ENCODE measurements at regions not wholly inside any gene's neighbourhood (a gene's known extent, or its start where the extent isn't known, plus 50 kb on each side); places are given as distances from the start of the nearest gene placed in this dataset.

DNA sequence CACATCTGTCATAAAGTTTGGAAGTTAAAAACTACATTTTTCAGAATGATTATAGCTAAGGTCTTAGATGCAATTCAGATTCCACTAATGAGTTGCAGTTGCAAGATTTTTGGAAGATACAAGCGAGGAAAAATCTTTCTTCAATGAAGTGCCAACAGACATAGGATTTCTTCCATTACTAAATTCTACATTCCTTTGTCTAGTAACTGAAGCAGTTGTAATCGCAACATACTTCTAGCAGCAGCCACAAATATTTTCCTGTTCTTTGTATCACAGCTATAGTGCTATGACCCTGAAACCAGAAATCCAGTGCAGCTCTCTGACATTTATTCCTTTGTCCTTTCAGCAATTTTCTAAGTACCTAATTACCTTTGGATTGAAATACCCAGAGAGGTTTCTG, 225.2 kb upstream of the SLIT2 start:
- Histone ChIP-seq H3K36me3 (no peaks in the 10 kb centered on the region), H3K9me3 (no peaks in the 10 kb centered on the region), H3K4me3 (no peak overlapping the region), H3K4me1 (no peaks in the 10 kb centered on the region), H3K27me3 (no peaks in the 10 kb centered on the region), H3K27ac (no peak overlapping the region)
- ATAC-seq (ENCODE audit: low FRiP score in 2 of 2) = no peak
- TF ChIP-seq, protein P1, sequence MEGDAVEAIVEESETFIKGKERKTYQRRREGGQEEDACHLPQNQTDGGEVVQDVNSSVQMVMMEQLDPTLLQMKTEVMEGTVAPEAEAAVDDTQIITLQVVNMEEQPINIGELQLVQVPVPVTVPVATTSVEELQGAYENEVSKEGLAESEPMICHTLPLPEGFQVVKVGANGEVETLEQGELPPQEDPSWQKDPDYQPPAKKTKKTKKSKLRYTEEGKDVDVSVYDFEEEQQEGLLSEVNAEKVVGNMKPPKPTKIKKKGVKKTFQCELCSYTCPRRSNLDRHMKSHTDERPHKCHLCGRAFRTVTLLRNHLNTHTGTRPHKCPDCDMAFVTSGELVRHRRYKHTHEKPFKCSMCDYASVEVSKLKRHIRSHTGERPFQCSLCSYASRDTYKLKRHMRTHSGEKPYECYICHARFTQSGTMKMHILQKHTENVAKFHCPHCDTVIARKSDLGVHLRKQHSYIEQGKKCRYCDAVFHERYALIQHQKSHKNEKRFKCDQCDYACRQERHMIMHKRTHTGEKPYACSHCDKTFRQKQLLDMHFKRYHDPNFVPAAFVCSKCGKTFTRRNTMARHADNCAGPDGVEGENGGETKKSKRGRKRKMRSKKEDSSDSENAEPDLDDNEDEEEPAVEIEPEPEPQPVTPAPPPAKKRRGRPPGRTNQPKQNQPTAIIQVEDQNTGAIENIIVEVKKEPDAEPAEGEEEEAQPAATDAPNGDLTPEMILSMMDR (IDR thresholded peaks at IDR 0.05) = no peak
- no peak for TF ChIP-seq POLR2AphosphoS5 (IDR thresholded peaks at IDR 0.05)
- no peak for TF ChIP-seq EP300 (IDR thresholded peaks at IDR 0.05)
- no peak for TF ChIP-seq POLR2A (IDR thresholded peaks at IDR 0.05)
- no peak for DNase-seq
- WGBS, 2 donors = 76 to 84% methylated on average over 2 of the region's 2 CpGs

DNA sequence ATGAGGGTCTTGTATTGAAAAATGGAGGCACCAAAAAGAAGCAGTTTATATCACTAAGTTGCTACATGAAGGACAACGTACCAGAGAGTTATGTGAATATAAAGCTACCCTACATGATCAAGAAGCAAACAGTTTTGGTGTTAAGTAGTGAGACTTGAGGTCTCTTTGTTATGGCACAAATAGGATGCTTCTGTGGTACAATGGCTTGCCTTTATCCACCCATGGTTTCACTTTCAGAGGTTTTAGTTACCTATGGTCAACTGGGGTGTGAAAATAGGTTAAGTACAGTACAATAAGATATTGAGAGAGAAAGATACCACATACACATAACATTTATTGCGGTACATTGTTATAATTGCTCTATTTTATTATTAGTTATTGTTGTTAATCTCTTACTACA, 229.2 kb upstream of the SLIT2 start:
- Histone ChIP-seq H3K9me3 (no peaks in the 10 kb centered on the region), H3K4me3 (no peak overlapping the region), H3K36me3 (no peaks in the 10 kb centered on the region), H3K27ac (no peak overlapping the region), H3K4me1 (no peaks in the 10 kb centered on the region), H3K27me3 (no peaks in the 10 kb centered on the region)
- DNase-seq (no peak), ATAC-seq (ENCODE audit: low FRiP score in 2 of 2) (no peak)
- WGBS, 2 donors = 82 to 92% methylated on average over 2 of the region's 2 CpGs
- TF ChIP-seq EP300 (IDR thresholded peaks at IDR 0.05) (no peak), POLR2AphosphoS5 (IDR thresholded peaks at IDR 0.05) (no peak), POLR2A (IDR thresholded peaks at IDR 0.05) (no peak)
- TF ChIP-seq, protein P1 (IDR thresholded peaks at IDR 0.05) = no peak

DNA sequence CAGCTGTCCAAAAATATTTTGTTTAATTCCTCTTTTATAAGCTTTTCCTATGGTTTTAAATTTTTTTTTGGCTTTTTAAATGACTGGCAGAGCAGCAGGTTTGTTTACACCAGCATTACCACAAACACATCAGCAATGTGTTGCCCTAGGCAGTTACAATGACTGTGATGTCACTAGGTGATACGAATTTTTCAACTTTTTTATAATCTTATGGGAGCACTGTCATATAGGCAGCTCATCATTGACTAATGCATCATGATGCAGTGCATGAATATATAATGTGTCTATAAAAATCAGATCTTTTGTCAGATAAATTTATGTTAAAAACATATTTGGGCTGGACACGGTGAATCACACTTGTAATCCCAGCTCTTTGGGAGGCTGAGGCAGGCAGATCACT, 231.6 kb upstream of the SLIT2 start:
- Histone ChIP-seq H3K27ac (no peak overlapping the region), H3K36me3 (no peaks in the 10 kb centered on the region), H3K4me1 (no peaks in the 10 kb centered on the region), H3K4me3 (no peak overlapping the region), H3K9me3 (no peaks in the 10 kb centered on the region), H3K27me3 (no peaks in the 10 kb centered on the region)
- TF ChIP-seq POLR2A (IDR thresholded peaks at IDR 0.05) (no peak), POLR2AphosphoS5 (IDR thresholded peaks at IDR 0.05) (no peak), EP300 (IDR thresholded peaks at IDR 0.05) (no peak)
- TF ChIP-seq, protein P1 (IDR thresholded peaks at IDR 0.05) = no peak
- ATAC-seq (ENCODE audit: low FRiP score in 2 of 2) (no peak), DNase-seq (no peak)
- WGBS, 2 donors = 73 to 83% methylated on average over 2 of the region's 2 CpGs

DNA sequence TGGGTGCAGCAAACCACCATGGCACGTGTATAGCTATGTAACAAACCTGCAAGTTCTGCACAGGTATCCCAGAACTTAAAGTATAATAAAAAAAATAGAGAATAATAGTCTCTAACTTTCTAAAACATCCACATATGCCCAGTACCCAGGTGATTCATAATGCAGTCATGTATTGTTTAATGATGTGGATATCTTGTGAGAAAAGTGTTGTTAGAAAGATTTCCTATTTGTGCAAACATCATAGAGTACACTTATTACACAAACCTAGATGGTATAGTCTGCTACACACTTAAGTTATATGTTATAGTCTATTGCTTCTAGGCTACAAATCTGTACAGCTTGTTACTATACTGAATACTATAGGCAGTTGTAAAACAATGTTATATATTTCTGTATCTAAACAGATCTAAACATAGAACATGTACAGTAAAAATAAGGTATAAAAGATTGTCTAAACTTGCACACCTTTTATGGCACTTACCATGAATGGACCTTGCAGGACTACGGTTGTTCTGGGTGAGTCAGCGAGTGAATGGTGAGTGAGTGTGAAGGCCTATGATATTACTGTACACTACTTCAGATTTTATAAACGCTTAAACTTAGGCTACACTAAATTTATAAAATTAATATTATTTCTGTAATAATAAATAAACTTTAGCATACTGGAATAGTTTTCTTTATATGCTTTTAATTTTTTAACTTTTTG, 232.2 kb upstream of the SLIT2 start:
- no peak for TF ChIP-seq POLR2AphosphoS5 (IDR thresholded peaks at IDR 0.05)
- TF ChIP-seq EP300 (IDR thresholded peaks at IDR 0.05) = no peak
- TF ChIP-seq POLR2A (IDR thresholded peaks at IDR 0.05) = no peak
- TF ChIP-seq, protein P1 (IDR thresholded peaks at IDR 0.05) = no peak
- Histone ChIP-seq H3K9me3 (no peaks in the 10 kb centered on the region), H3K36me3 (no peaks in the 10 kb centered on the region), H3K27ac (no peak overlapping the region), H3K4me3 (no peak overlapping the region), H3K4me1 (no peaks in the 10 kb centered on the region), H3K27me3 (no peaks in the 10 kb centered on the region)
- ATAC-seq (ENCODE audit: low FRiP score in 2 of 2) (no peak), DNase-seq (no peak)
- 90 to 92% methylated on average over 4 of the region's 4 CpGs for WGBS, 2 donors

DNA sequence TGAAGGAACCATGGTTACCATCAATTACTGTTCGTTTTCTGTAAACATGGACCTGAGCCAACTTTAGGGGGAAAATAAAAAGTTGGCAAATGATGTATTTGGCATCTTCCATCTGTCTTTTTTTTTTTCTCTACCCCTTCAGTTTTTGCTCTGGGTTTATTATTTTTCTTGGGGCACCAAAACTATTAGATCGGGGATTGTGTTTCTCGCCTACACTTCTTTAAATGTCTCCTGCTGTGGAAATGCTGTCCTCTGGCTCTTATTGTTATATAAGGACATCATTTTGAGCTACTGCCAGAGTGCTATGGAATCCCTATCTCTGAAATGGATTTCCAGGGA, 234.0 kb upstream of the SLIT2 start:
- ATAC-seq (ENCODE audit: low FRiP score in 2 of 2) (no peak), DNase-seq (no peak)
- H3K36me3 ChIP-seq = no peaks in the 10 kb centered on the region
- no peak overlapping the region for H3K4me3 ChIP-seq
- TF ChIP-seq POLR2A (IDR thresholded peaks at IDR 0.05) (no peak), POLR2AphosphoS5 (IDR thresholded peaks at IDR 0.05) (no peak), EP300 (IDR thresholded peaks at IDR 0.05) (no peak)
- TF ChIP-seq, protein P1 (IDR thresholded peaks at IDR 0.05) = no peak
- no peaks in the 10 kb centered on the region for H3K4me1 ChIP-seq
- WGBS, 2 donors = 61 to 69% methylated on average over 3 of the region's 3 CpGs
- no peaks in the 10 kb centered on the region for H3K27me3 ChIP-seq
- H3K27ac ChIP-seq = no peak overlapping the region
- H3K9me3 ChIP-seq = no peaks in the 10 kb centered on the region
